HL-60 (cell line): ENCODE measurements at regions not wholly inside any gene's neighbourhood (a gene's known extent, or its start where the extent isn't known, plus 50 kb on each side); places are given as distances from the start of the nearest gene placed in this dataset.

Experiments
- DNase-seq, 2 experiments: peaks; one replicate each; pipeline ENCODE4 v3.0.0-alpha.2; 2010 to 2020; ENCODE audit warnings: low read depth in 1 of 2, low spot score in 1 of 2
- H3K27ac ChIP-seq: fragments of 250-450 bp; sonication (Bioruptor Pico); replicated peaks from 2 replicates; pipeline ENCODE4 v1.5.1; 2020; ENCODE audit warnings: mild to moderate bottlenecking, moderate library complexity
- H3K27me3 ChIP-seq: fragments of 250-450 bp; sonication (Bioruptor Pico); 2 replicates; pipeline ENCODE4 v1.5.1; 2021; ENCODE audit warnings: mild to moderate bottlenecking, moderate library complexity; ENCODE audit not compliant: insufficient read depth, poor library complexity, severe bottlenecking
- H3K4me3 ChIP-seq: replicated peaks from 2 replicates; pipeline ENCODE4 v1.5.1; 2011; ENCODE audit warnings: mild to moderate bottlenecking, control low read depth, low read length; ENCODE audit not compliant: insufficient read depth
- GABPA ChIP-seq: IDR thresholded peaks from 2 replicates; pipeline ENCODE4 v1.6.1; 2012; ENCODE audit warnings: low read depth
- POLR2AphosphoS5 ChIP-seq: IDR thresholded peaks from 2 replicates; pipeline ENCODE4 v1.6.1; 2012; ENCODE audit warnings: low read depth
- SPI1 ChIP-seq: IDR thresholded peaks from 2 replicates; pipeline ENCODE4 v1.6.1; 2012; ENCODE audit warnings: low read depth, mild to moderate bottlenecking, borderline replicate concordance
- TF ChIP-seq, protein P1 (sequence below): IDR thresholded peaks from 2 replicates; pipeline ENCODE4 v1.6.1; 2012; ENCODE audit warnings: low read depth; ENCODE audit not compliant: insufficient replicate concordance
- TF ChIP-seq, protein P2 (sequence below): IDR thresholded peaks from one replicate; pipeline ENCODE4 v1.5.1; 2011; ENCODE audit warnings: low read length, control low read depth, inconsistent platforms; ENCODE audit not compliant: insufficient read depth

DNA sequence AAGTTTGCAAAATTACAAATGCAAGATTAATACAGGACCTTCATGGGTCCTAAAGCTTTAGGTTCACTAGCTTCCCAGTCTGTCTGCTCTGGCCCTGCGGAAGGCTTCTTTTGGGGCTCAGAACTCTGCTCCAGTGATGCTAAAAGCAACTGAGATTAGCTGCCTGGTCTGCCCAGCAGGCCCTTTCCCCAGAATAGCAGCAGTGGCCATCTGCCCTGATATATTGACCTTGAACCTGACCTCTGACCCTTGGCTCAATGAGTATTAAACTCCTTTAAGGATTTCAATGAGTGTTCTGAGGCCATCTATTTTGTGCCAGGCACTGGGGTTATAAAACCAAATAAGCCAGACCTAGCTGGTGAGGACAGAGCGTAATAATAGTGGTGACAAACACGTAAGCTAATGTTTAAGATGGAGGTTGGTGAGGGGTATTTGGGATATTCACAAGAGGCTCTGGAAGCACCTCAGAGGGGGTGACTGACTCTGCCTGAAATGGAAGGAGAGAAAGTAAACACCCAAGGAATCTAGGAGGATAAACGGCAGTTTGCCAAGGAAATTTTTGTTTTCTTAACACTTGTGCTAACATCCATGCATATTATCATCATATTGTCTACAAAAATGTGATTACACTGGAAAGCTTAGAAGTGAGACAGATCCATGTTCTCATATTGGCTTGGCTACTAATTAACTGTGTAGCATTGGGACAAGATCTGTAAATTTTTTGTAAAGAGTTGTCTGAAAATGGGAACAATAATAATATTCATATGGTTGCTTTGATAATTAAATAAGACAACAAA is 50.4 kb upstream of the LCLAT1 start:
- H3K27ac ChIP-seq = no peak overlapping the region
- TF ChIP-seq, protein P1, sequence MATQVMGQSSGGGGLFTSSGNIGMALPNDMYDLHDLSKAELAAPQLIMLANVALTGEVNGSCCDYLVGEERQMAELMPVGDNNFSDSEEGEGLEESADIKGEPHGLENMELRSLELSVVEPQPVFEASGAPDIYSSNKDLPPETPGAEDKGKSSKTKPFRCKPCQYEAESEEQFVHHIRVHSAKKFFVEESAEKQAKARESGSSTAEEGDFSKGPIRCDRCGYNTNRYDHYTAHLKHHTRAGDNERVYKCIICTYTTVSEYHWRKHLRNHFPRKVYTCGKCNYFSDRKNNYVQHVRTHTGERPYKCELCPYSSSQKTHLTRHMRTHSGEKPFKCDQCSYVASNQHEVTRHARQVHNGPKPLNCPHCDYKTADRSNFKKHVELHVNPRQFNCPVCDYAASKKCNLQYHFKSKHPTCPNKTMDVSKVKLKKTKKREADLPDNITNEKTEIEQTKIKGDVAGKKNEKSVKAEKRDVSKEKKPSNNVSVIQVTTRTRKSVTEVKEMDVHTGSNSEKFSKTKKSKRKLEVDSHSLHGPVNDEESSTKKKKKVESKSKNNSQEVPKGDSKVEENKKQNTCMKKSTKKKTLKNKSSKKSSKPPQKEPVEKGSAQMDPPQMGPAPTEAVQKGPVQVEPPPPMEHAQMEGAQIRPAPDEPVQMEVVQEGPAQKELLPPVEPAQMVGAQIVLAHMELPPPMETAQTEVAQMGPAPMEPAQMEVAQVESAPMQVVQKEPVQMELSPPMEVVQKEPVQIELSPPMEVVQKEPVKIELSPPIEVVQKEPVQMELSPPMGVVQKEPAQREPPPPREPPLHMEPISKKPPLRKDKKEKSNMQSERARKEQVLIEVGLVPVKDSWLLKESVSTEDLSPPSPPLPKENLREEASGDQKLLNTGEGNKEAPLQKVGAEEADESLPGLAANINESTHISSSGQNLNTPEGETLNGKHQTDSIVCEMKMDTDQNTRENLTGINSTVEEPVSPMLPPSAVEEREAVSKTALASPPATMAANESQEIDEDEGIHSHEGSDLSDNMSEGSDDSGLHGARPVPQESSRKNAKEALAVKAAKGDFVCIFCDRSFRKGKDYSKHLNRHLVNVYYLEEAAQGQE = no peak
- TF ChIP-seq, protein P2, sequence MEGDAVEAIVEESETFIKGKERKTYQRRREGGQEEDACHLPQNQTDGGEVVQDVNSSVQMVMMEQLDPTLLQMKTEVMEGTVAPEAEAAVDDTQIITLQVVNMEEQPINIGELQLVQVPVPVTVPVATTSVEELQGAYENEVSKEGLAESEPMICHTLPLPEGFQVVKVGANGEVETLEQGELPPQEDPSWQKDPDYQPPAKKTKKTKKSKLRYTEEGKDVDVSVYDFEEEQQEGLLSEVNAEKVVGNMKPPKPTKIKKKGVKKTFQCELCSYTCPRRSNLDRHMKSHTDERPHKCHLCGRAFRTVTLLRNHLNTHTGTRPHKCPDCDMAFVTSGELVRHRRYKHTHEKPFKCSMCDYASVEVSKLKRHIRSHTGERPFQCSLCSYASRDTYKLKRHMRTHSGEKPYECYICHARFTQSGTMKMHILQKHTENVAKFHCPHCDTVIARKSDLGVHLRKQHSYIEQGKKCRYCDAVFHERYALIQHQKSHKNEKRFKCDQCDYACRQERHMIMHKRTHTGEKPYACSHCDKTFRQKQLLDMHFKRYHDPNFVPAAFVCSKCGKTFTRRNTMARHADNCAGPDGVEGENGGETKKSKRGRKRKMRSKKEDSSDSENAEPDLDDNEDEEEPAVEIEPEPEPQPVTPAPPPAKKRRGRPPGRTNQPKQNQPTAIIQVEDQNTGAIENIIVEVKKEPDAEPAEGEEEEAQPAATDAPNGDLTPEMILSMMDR = no peak
- TF ChIP-seq POLR2AphosphoS5 (no peak), SPI1 (no peak), GABPA (no peak)

More for the DNA sequence above, 50.4 kb upstream of the LCLAT1 start:
- Histone ChIP-seq H3K27me3 (no peaks in the 10 kb centered on the region), H3K4me3 (no peak overlapping the region)
- no peak for DNase-seq
